OCI-LY3 (cell line): ENCODE measurements at regions not wholly inside any gene's neighbourhood (a gene's known extent, or its start where the extent isn't known, plus 50 kb on each side); places are given as distances from the start of the nearest gene placed in this dataset.
A peak's percentile ranks its signal among the peaks of the same experiment; 100 is the strongest.

Source experiments
- H2AFZ ChIP-seq: fragments of 200-600, 300-600 bp; shearing (Covaris generic); 2 replicates; pipeline ENCODE4 v1.6.0; 2014; ENCODE audit warnings: antibody characterized with exemption, low read depth, low read length
- H3K27ac ChIP-seq: fragments of 200-600, 300-600 bp; sonication (generic); 2 replicates; pipeline ENCODE4 v1.5.1; 2014; ENCODE audit warnings: mild to moderate bottlenecking, low read length, moderate library complexity, mixed read lengths
- H3K27me3 ChIP-seq: fragments of 200-600, 300-600 bp; sonication (generic); 2 replicates; pipeline ENCODE4 v1.6.1; 2014; ENCODE audit warnings: low read depth, low read length, mixed read lengths
- H3K36me3 ChIP-seq: fragments of 200-600, 300-600 bp; sonication (generic); replicated peaks from 2 replicates; pipeline ENCODE3; 2014; ENCODE audit warnings: low read depth, low read length, mixed read lengths
- H3K4me1 ChIP-seq: fragments of 300-600, 200-600 bp; sonication (generic); 2 replicates; pipeline ENCODE4 v1.6.1; 2014; ENCODE audit warnings: low read length, mixed read lengths
- H3K4me2 ChIP-seq: fragments of 200-600, 300-600 bp; sonication (generic); 2 replicates; pipeline ENCODE4 v1.6.1; 2014; ENCODE audit warnings: low read length, mixed read lengths
- H3K4me3 ChIP-seq: fragments of 300-600, 200-600 bp; sonication (generic); 2 replicates; pipeline ENCODE4 v1.5.1; 2014; ENCODE audit warnings: antibody characterized with exemption, mild to moderate bottlenecking, low read length, moderate library complexity
- H3K79me2 ChIP-seq: fragments of 300-600, 200-600 bp; shearing (Covaris generic); 2 replicates; pipeline ENCODE4 v1.6.1; 2014; ENCODE audit warnings: mild to moderate bottlenecking, low read length, mixed read lengths
- H3K9ac ChIP-seq: fragments of 300-600, 200-600 bp; shearing (Covaris generic); 2 replicates; pipeline ENCODE4 v1.6.0; 2014; ENCODE audit warnings: mild to moderate bottlenecking, low read length, moderate library complexity
- H3K9me3 ChIP-seq: fragments of 200-600, 300-600 bp; shearing (Covaris generic); 2 replicates; pipeline ENCODE4 v1.6.1; 2014; ENCODE audit warnings: low read length, mixed read lengths; ENCODE audit not compliant: insufficient read depth
- H4K20me1 ChIP-seq: fragments of 200-600, 300-600 bp; sonication (generic); 2 replicates; pipeline ENCODE4 v1.6.1; 2016; ENCODE audit warnings: low read length, mixed read lengths; ENCODE audit not compliant: insufficient read depth
- EZH2phosphoT487 ChIP-seq: fragments of 200-600 bp; shearing (Covaris generic); IDR thresholded peaks from 2 replicates; pipeline ENCODE4 v1.6.1; 2018; ENCODE audit warnings: antibody characterized with exemption, mixed run types, low read depth
- TF ChIP-seq, protein P1 (sequence below): fragments of 200-600, 300-600 bp; sonication (generic); IDR thresholded peaks from 2 replicates; pipeline ENCODE4 v1.5.1; 2014; ENCODE audit warnings: antibody characterized with exemption, low read length, low read depth

DNA sequence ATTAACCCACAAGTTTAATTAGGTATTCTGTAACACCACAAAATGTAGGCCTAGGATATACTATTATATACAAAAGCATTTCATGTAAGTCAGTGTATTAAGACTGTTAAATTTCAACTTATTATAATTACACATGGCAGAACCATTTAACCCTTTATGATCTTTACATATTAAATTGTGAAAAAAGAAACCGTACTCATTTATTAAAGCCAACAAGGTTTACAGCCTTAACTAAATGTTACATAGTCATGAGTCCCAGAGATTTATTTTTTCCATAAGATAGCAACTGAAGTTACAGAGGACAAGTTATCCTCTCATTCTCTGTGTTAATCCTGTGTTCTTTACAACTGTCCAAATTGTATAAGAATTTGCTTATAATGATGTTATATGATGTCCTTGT lies 615.8 kb upstream of the AGTR1 start:
- no peak overlapping the region for H3K9ac ChIP-seq
- H3K27me3 ChIP-seq: no peaks in the 10 kb centered on the region
- TF ChIP-seq, protein P1, sequence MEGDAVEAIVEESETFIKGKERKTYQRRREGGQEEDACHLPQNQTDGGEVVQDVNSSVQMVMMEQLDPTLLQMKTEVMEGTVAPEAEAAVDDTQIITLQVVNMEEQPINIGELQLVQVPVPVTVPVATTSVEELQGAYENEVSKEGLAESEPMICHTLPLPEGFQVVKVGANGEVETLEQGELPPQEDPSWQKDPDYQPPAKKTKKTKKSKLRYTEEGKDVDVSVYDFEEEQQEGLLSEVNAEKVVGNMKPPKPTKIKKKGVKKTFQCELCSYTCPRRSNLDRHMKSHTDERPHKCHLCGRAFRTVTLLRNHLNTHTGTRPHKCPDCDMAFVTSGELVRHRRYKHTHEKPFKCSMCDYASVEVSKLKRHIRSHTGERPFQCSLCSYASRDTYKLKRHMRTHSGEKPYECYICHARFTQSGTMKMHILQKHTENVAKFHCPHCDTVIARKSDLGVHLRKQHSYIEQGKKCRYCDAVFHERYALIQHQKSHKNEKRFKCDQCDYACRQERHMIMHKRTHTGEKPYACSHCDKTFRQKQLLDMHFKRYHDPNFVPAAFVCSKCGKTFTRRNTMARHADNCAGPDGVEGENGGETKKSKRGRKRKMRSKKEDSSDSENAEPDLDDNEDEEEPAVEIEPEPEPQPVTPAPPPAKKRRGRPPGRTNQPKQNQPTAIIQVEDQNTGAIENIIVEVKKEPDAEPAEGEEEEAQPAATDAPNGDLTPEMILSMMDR: no peak
- TF ChIP-seq EZH2phosphoT487: no peak
- H3K79me2 ChIP-seq: no peaks in the 10 kb centered on the region
- no peak overlapping the region for H2AFZ ChIP-seq
- no peaks in the 10 kb centered on the region for H3K36me3 ChIP-seq
- no peak overlapping the region for H3K4me3 ChIP-seq
- H3K9me3 ChIP-seq: no peaks in the 10 kb centered on the region
- no peak overlapping the region for H3K27ac ChIP-seq
- H3K4me2 ChIP-seq: no peak overlapping the region
- no peaks in the 10 kb centered on the region for H4K20me1 ChIP-seq
- H3K4me1 ChIP-seq: peaks cover 27% of the 10 kb centered on the region

DNA sequence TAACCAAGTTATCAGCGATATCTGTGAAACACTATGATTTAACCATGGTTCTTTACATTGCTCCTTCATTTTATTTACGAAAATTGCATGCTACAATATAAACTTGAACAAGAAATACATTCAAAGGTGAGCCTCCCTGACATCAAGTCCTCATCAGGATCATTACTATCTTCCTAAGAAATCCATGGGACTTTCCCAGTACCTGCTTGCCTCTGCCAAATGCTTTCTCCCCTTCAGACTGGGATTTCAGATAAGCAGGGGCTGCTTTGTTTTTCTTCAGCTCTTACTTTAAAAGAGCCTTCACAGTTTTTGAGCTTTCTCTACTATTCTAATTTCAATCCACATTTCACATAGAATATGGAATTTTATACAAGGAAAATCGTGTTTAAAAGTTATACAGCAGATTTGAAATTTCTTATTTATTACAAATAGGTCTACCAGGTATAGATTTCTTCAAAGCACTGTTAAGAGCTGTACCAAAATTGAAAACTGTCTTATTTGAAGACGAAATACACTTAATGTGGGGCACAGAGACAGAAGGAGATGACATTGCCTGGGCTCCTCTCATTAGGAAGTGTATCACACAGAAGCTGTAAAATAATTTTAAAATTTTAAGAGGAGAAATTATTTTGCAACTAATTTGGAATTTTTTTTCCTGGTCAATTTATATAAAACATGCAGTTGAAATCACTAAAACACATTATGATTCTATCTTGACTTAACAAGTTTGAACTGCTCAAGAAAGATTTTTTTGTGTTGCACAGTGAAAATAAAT lies 615.0 kb upstream of the AGTR1 start:
- H2AFZ ChIP-seq: no peak overlapping the region
- H3K4me2 ChIP-seq: no peak overlapping the region
- H3K27me3 ChIP-seq: no peaks in the 10 kb centered on the region
- H3K9ac ChIP-seq: no peak overlapping the region
- H4K20me1 ChIP-seq: no peaks in the 10 kb centered on the region
- no peaks in the 10 kb centered on the region for H3K79me2 ChIP-seq
- no peak overlapping the region for H3K27ac ChIP-seq
- peaks cover 27% of the 10 kb centered on the region for H3K4me1 ChIP-seq
- TF ChIP-seq, protein P1: no peak
- no peak for TF ChIP-seq EZH2phosphoT487
- H3K36me3 ChIP-seq: no peaks in the 10 kb centered on the region
- H3K9me3 ChIP-seq: no peaks in the 10 kb centered on the region
- H3K4me3 ChIP-seq: no peak overlapping the region

DNA sequence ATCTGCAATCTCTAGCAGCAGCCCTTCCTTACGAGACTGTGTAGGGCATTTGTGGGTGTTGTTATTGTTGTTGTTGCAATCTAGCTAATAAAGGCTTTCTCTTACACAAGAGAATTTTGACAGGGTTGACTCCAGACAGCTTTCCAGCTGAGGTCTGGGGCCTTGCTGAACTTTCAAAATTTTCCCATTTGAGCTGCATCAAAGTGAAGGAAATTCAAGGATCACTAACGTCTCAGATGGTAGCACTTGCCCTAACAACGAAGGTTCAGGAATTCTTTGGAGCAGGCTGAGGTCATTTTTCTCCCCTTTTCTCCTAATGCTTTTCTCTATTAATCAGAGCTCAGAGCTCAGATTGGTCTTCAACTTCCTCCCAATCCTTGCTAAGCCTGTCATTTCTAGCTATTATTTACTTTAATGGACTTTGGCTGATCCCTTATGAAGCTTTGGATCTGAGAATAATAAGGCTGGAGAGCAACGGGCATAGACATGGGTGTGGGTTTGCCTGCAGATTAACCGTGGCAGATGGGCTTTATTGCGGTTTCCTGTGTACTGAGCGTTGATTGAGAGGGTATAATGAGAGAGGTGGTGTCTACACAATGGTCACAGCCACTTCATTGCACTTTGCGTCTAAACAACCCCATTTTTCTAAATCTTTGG lies 614.0 kb upstream of the AGTR1 start:
- H3K36me3 ChIP-seq: no peaks in the 10 kb centered on the region
- peak overlapping the region; percentile 69 for H2AFZ ChIP-seq
- peaks cover 27% of the 10 kb centered on the region for H3K4me1 ChIP-seq
- no peaks in the 10 kb centered on the region for H3K79me2 ChIP-seq
- H3K4me3 ChIP-seq: no peak overlapping the region
- H3K9ac ChIP-seq: no peak overlapping the region
- no peak for TF ChIP-seq EZH2phosphoT487
- TF ChIP-seq, protein P1: no peak
- H4K20me1 ChIP-seq: no peaks in the 10 kb centered on the region
- no peak overlapping the region for H3K27ac ChIP-seq
- no peaks in the 10 kb centered on the region for H3K27me3 ChIP-seq
- no peaks in the 10 kb centered on the region for H3K9me3 ChIP-seq
- peak overlapping the region; percentile 13; the same call in 1 of the 2 replicates for H3K4me2 ChIP-seq

DNA sequence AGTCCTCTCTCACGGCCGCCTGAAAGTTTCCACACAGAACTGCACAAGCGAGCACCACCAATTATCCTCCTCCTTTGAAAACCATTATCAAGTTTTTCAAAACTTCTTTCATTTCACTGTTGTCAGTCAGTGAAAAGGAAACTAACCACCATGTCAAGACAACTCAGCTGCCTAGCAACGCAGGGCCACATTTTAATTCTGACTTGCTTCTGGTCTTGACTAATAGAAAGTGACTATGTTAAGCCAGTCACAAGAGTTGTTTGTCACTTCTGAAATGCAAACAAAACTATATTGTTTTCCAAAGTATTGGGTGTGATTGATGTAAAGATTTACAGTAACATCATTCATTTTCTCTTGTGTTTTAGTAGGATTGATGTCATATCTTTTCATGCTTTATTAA lies 612.8 kb upstream of the AGTR1 start:
- peak overlapping the region; percentile 92 for H2AFZ ChIP-seq
- no peaks in the 10 kb centered on the region for H3K79me2 ChIP-seq

More for the DNA sequence above, 612.8 kb upstream of the AGTR1 start:
- H3K4me1 ChIP-seq: peaks cover 27% of the 10 kb centered on the region
- H3K9ac ChIP-seq: peak overlapping the region; percentile 21; the same call in 1 of the 2 replicates
- no peaks in the 10 kb centered on the region for H3K36me3 ChIP-seq
- no peak overlapping the region for H3K27ac ChIP-seq
- peak overlapping the region; percentile 70 for H3K4me3 ChIP-seq
- peak overlapping the region; percentile 74 for H3K4me2 ChIP-seq
- TF ChIP-seq, protein P1: no peak
- no peak for TF ChIP-seq EZH2phosphoT487
- H4K20me1 ChIP-seq: no peaks in the 10 kb centered on the region
- H3K27me3 ChIP-seq: no peaks in the 10 kb centered on the region
- no peaks in the 10 kb centered on the region for H3K9me3 ChIP-seq
